Tibial nerve (tissue), 4 donors: ENCODE measurements at regions not wholly inside any gene's neighbourhood (a gene's known extent, or its start where the extent isn't known, plus 50 kb on each side); places are given as distances from the start of the nearest gene placed in this dataset.

ENCODE experiments used
- EP300 ChIP-seq, 2 donors: sonication (generic); formaldehyde crosslinking; IDR thresholded peaks; one replicate each; pipeline ENCODE4 v1.6.1; 2017; ENCODE audit warnings: antibody characterized with exemption in 2 of 2, mild to moderate bottlenecking in 1 of 2
- POLR2A ChIP-seq, 2 donors: fragments of 450-650 bp; IDR thresholded peaks; one replicate each; pipeline ENCODE4 v1.6.1; 2017; ENCODE audit warnings: antibody characterized with exemption in 2 of 2, mild to moderate bottlenecking in 2 of 2, moderate library complexity in 2 of 2
- TF ChIP-seq, protein P1 (sequence below), 5 experiments: fragments of 200-600 bp in 3 of 5; fragments of 450-650 bp in 2 of 5; sonication (generic) in 3 of 5; IDR thresholded peaks; one replicate each; pipeline ENCODE4 v1.5.1; 2016 to 2019; ENCODE audit warnings: antibody characterized with exemption in 5 of 5, mild to moderate bottlenecking in 3 of 5, moderate library complexity in 2 of 5

GRCh38 chr12:125194163-125194773 lies 129.0 kb downstream of the AACS start:
- TF ChIP-seq, protein P1, sequence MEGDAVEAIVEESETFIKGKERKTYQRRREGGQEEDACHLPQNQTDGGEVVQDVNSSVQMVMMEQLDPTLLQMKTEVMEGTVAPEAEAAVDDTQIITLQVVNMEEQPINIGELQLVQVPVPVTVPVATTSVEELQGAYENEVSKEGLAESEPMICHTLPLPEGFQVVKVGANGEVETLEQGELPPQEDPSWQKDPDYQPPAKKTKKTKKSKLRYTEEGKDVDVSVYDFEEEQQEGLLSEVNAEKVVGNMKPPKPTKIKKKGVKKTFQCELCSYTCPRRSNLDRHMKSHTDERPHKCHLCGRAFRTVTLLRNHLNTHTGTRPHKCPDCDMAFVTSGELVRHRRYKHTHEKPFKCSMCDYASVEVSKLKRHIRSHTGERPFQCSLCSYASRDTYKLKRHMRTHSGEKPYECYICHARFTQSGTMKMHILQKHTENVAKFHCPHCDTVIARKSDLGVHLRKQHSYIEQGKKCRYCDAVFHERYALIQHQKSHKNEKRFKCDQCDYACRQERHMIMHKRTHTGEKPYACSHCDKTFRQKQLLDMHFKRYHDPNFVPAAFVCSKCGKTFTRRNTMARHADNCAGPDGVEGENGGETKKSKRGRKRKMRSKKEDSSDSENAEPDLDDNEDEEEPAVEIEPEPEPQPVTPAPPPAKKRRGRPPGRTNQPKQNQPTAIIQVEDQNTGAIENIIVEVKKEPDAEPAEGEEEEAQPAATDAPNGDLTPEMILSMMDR (IDR thresholded peaks at IDR 0.05), result no peak
- no peak for TF ChIP-seq POLR2A (IDR thresholded peaks at IDR 0.05)
- no peak for TF ChIP-seq EP300 (IDR thresholded peaks at IDR 0.05)
